EL (cell line): ENCODE measurements at regions not wholly inside any gene's neighbourhood (a gene's known extent, or its start where the extent isn't known, plus 50 kb on each side); places are given as distances from the start of the nearest gene placed in this dataset.
A peak's percentile ranks its signal among the peaks of the same experiment; 100 is the strongest.

Source experiments
- DNase-seq: peaks from one replicate; pipeline ENCODE4 v3.0.0-alpha.2; 2016

DNA sequence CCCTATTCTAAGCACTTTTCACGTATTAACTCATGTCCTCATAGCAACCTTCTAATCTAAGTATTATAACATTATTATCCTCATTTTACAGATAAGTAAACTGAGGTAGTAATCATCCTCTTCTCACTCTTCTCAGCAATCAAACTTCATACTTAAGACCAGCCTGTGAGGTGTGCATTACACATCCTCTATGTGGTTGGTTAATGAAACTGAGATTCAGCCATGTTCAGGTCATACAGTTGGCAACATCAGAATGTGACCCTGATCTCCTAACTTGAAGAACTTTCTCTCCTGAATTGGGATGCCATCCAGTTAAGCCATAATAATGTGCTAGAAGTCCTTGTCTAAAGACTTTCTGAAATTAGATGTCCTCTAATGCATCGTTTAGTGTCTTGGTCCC lies 275.1 kb upstream of the ANKRD55 start:
- no peak for DNase-seq

DNA sequence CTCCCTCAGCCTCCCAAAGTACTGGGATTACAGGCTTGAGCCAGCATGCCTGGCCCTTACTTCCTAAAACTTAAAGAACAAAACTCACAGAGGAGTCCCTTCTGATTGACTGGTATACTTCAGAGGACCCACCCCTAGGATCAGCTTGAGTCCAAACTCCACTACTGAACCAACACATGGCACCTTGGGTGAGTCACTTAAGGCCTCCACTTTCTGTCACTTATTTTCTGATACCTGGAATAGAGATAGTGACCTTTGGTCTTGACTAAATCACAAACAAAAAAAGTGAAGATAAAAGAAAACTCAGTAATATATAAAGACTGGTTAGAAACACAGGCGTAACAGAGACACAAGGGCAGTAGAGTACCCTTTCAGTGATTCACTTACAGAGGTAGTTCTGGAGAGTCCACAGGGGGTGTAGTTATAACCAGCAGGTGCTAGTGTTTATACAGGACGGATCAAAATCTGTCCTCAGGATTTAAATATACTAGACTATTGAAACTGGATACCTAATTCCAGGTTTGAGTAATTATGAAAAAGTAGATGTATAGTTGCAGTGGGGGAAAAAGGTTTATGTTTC lies 274.3 kb upstream of the ANKRD55 start:
- DNase-seq = no peak

DNA sequence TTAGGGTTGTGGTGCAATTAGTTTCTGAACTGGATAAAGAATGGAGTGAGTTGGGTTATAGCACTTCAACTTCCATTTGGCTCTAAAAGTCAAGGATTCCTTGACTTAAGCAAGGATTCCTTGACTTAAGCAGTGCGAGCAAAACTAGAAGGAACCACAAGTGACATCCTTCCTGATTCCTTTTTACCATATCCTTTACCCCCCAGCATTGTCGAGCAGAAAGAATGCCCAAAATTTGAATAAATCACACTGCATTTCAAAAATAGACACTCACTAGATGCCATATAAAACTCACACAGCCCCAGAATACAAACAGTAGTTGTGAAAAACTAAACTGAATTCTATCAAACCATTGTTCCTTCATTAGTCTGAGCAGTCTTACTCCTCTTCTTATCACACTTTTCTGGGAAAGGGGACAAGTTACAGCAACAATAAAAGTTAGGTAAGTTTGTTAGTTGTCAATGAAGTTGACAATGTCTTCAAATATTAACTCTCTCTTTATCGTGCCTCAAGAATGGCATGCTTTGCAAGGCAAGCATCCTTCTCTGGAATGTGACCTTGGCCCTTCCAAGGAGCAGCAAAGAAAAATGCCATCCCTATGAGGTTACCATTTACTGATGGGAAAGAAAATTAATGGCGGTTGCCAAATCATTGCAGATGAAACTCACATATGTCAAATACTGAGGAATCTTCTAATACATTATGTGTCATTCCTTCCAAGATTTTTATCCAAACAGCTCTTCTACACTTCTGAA lies 273.3 kb upstream of the ANKRD55 start:
- DNase-seq = peak; percentile 91

DNA sequence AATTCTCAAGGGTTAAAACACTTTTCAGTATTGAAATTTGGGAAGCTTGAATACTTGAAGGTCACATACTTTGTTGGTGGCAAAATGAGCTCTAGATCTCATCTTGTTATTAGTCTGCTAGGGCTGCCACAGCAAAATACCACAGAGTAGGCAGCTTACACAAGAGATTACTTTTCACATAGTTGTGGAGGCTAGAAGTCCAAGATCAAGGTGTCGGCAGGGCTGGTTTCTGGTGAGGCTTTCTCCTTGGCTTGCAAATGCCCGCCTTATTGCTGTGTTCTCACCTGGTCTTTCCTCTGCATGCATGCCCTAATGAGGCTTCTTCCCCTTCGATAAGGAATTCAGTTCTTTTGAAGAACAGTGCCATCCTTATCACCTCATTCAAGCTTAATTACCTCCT lies 270.8 kb upstream of the ANKRD55 start:
- DNase-seq = no peak

DNA sequence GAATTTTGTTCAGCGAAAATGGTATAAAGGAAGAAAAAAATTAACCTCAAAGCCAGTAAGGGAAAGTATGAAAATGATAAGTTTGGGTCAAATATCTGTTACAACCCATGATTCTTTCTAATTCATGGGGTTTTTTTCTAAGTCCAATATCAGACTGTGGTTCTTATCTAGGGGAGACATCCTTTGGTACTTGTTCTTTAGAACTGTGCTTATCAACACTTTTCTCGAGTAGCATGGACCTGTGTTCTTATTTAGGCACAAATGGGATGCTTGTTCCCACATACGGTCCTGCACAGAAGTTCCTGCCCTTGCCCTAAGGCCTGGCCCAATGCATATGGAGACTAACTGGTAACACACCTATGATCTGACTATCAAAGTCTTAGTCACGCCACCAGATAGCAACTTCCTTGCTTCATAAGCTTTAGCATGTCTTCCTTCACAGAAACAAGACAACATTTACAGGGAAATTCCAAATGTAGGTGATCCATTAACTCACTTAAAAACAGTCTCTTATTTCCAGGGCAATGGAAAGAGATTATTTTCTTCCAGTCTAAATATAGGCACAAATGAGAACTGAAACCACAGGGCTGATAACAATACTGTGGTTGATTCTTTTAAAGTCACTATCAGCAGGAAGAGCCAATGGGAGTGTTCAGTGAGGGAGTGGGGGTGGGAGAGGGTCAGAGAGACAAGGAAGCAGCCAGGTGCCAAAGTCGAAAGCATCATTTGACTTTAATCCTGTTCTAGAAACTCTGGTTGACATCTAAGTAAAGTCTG lies 268.8 kb upstream of the ANKRD55 start:
- DNase-seq = no peak

DNA sequence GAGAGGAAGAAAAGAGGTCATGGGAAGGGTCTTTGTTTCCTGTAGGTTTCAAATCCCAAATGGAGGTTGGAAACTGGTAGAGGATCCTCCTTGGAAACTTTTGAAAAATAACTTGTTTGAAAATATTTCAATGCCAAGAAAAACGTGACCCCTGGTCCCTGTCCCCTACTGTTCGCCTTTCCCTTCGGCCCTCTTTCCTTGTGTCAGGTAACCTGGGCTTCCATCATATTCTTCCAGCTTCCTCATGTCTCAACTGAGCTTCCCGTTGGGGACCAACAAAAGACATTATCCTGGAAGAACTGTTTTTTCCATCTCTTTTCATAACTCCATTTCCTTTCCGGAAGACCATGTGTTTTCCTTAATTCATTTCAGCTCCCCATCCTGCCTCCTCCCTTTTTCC lies 266.8 kb upstream of the ANKRD55 start:
- DNase-seq = no peak

DNA sequence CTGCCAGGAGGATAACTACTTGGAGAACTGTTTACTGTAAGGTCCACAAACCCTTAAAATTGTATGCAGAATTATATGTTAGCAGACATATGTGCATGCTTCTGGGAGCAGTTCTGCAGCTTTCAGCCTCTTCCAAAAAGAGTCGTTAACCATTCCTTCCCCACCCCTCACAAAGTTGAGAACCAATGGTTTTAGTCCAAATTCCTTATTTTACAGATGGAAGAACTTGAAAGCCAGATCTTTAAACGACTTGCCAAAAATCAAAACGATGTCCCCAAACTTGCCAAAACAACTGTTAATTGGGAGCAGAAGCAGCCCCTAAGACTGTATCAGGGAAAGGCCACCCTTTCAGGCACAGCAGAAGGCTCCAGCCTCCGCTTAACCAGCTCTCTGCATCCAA lies 266.4 kb upstream of the ANKRD55 start:
- no peak for DNase-seq

DNA sequence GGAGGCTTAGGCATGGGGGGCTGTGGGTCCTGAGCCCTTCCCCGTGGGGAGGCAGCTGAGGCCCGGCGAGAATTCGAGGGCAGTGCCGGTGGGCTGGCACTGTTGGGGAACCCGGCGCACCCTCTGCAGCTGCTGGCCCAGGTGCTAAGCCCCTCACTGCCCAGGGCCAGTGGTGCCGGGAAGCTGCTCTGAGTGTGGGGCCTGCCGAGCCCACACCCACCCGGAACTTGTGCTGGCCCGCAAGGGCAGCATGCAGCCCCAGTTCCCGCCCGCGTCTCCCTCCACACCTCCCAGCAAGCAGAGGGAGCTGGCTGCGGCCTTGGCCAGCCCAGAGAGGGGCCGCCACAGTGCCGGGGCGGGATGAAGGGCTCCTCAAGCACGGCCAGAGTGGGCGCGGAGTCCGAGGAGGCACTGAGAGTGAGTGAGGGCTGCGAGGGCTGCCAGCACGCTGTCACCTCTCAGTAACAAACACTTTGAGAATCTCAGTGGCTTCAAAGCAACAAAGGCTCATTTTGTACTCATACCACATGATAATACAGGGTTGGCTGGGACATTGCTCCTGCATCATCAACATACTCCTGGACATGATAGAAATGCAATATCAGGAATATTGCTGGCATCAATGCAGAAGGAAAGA lies 265.7 kb upstream of the ANKRD55 start:
- DNase-seq = no peak

DNA sequence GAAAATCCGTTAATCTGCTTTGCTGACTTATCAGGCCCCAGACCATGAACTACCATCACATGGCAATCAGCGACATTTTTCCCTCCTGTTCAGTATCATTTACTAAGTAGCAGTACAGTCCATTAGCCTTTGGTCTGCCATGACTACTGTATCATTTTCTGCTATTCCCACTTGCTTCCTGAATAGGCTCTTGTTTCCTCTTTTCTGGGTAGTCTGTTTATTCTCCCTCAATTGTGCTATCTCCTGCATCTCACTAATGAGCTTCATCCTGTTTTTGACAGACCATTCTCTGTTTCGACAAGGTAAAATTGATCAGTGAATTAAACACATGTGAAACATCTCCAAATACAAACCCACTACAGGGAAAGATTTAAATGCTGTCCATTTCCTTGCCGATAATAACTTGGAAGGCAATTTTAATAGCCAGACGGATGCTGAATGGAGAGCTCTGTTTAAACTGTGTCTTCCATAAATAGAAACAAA lies 263.5 kb upstream of the ANKRD55 start:
- no peak for DNase-seq

DNA sequence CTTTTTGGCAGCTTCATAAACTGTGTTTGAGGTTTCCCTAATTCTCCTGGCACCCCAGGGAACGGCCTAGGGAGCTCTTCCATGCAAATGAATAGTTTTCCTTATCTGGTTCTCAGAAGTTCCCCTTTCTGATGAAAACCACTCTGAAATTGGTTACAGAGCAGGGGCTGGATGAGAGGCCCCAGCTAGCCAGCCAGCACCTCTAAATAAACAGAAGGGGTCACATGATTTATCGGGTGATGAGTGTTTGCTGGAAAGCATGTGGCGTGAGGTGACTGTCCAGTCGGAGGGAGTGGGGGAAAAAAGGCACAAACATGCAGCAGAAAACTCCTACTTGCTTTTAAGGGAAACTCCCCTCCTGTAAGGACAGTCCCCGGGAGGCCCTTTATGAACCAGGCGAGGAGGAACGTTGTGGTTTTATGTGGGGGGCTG lies 261.2 kb upstream of the ANKRD55 start:
- peak; percentile 48 for DNase-seq

DNA sequence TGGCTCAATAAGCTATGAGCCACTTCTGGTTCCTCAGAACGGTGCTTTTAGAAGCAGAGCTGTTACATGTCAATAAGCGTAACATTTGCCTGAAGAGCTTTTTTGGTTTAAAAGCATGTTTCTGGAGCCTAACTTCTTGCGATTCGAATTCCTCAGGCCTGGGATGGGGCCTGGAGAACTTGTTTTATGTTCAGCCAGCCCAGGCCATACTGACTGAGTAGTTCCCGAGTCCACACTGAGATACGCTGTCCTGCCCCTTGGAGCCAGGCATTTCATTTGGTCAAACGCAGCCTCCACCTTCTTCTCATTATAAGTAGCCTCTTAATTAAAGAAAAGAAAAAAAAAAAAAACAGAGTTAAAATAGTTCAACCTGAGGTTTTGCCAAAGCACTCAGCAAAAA lies 260.6 kb upstream of the ANKRD55 start:
- DNase-seq = no peak

DNA sequence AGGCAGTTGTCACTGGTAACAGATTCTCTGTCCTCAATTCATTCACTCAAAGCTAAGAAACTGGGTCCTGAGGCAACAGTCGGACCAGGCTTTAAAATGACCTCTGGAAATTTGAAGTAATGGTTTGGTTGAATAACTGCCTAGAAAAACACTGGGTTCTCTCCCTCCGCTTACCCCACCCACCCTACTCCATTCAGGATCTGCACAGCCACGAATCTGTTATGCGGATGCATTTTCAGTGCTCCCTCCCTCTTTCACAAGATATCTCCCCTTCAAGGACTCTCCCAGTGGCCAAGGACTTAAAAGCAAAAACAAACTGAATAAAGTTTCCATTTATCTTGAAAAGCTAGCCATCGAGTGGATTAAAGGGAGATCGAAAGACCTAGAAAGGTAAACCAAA lies 260.2 kb upstream of the ANKRD55 start:
- no peak for DNase-seq

DNA sequence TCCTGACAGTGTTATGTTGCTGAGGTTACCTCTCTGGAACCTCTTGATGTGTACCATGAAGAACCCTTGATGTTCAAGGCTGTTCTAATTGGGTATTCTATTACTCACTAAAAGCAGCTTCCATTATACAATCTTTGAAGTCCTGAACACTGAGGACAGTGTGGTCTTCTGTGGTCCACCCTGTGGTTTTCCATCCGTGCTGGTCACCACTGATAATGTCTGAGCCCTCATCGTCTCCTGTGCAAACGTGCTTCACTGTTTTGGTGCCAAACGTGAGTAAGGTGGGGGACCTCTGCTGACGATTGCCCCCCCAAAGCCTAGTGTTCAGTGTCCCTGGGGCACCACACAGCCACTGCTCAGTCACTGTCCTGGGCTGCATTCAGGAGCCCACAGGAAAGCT lies 259.7 kb upstream of the ANKRD55 start:
- no peak for DNase-seq

DNA sequence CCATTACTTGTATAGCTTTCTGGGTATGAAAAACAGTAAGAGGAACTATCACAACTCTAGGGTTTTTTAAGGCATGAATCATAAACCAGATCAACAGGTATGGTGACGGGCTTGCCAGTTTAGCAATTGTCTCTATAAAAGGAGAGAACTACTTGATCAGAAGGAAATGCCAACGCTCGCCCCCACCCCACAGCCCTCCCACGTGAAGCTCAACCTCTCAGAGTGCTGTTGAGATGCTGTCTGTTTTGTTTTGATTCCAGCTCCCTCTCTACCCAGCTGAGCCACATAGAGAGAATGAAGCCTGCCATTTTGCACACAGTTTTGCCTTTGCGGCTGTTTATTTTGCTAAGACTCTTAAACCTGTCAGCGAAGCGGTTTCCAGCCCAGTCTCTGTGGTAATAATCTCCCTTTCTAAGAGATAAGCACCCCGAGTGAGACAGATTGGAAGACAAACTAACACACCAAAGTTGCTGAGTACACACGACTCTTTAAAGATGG lies 257.9 kb upstream of the ANKRD55 start:
- DNase-seq = no peak

DNA sequence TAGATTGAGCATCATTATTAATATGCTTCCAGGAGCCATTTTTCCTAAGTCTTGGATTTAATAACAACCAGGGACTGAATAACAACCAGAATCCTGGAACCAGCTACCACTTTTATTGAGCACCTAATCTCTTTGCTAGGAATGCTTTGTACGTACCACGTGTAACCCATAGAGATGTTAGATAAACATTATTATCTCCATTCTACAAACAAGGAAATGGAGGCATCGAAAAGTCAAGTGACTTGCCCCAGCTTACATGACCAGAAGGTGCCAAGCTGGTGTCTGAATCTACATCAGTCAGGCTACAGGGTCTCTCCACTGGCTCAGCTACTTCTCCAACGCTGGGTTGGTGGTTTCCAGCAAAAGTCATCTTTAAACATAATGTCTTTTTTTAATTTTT lies 256.1 kb upstream of the ANKRD55 start:
- no peak for DNase-seq

DNA sequence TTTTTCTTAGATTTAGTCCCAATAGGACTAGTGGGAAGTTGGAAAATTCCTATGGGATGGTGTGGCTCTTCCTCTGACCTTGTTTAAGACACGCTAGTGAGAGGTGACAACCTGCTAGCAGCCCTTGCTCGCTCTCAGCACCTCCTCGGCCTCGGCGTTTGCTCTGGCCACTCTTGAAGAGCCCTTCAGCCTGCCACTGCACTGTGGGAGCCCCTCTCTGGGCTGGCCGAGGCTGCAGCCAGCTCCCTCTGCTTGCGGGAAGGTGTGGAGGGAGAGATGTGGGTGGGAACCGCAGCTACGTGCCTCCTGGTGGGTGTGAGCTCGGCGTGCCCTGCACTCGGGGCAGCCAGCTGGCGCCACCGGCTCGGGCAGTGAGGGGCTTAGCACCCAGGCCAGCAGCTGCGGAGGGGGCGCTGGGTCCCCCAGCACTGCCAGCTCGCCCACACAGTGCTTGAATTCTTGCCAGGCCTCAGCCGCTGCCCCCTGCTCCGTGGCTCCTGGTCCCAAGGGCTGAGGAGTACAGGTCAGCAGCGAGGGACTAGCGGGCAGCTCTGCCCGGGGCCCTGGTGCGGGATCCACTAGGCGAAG lies 254.5 kb upstream of the ANKRD55 start:
- no peak for DNase-seq

DNA sequence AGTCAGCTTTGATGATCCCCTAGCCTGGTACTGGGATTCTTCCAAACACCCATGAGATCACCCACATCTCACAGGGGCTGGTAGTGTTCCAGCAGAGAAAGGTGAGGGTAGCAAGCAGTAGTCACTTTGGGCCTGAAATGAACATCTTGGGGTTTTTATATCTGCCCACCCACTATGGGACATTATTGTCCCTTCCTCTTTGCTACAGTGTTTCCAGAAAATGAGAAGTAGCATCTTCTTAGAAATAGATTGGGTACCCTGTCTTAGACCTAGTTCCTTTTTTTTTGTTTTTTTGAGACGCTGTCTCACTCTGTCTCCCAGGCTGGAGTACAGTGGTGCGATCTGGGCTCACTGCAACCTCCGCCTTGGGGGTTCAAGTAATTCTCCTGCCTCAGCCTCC lies 249.2 kb upstream of the ANKRD55 start:
- DNase-seq = no peak

DNA sequence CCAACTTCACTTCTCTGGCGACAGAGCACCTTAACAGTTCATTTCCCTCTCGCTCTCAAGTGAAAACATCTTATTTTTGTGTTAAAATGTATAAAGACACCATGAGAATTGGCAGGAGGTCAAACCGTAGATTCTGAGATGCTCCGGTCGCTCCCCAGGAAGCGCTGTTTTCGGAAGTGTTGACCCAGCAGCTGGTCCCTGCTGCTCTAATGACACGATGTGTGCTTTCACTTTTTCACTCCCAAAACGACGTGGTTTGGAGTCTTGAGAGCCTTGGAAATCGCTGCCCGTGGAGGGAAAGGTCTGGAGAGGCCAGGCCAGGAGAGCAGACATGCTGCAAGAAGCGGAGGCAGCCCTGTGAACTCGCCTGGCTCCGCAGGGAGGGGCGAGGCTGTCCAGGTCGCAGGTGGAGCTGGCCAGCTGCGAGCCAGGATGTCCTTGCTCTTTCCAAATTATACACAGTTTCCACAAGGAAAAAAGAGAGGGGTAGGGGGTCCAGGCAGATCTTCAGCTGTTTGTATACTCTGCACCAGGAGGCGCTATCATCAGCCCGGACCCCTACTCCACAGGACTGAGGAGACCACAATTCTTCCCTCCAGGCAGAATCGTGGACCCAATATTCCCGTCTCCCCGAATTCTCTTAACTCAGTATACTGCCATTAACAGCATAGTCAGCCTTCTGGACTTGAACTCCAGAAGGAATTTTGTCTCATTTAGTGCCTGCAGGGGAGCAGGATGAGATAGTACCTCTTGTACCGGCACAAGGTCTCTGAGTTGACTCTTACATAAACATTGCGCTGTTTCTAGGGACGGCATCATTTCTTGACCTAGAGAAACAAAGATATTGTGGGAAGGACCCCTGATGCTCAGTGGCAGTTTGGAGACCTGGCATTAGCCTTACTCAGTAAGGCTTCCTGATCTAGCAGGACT lies 248.6 kb upstream of the ANKRD55 start:
- peak; percentile 55 for DNase-seq

DNA sequence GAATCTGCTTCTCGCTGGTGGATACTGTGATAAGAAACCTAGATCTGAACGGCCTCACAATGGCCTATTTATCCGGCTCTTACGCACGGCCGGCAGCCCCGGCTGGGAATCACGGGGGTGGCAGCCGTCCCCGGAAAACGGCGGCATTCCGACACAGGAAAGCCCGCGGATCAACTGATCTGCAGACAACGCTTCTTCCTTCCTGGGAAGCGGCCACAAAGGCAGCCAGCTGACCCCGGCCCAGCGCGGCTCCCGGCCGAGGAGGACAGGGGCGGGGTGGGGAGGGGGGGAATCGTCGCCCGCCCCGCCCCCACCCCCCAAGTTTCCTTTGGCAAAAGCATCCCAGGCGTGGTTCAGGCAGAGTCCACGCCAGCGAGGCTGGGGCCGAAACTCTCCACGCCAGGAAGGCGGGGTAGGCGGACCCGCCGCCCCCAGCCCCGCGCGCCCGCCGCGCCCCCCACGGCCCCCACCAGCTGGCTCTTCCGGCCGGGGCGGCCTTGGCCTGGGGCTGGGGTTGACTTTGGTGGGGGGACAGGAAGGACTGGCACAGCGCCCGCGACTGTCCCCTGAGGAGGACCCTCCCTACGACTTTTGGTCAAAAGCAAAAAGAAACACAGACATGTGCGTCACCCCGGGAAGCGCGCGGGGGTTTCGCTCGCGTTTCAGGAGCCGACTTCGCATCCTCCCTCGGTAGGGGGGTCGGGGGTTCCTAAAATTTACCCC lies 247.7 kb upstream of the ANKRD55 start:
- peak; percentile 71 for DNase-seq

DNA sequence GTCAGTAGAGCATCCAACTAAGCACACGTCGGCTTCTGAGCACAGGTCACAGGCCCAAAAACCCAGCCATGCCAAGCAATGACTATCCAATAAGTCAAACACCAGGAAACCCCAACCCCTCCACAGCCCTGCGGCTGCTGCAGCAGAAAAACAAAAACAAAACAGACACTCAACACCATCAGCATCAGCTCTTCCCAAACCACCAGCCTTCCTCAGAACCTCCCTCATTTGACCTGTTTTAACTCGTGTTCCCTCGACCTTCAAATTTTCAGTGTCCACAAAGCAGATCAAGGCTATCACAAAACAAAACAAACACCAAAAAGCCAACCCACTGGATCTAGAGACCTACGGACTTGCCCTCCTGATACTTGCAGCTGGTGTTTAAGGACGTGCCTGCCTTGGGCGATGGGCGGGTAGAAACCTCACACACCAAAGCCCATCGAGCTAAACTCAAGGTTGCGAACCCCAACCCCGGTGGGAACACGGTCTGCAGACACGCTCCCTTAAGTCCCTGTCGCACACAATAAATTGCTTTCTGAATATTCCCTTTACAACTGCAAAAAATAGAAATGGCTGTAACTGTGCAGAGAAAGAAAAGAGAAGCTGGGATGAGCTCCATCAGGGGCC lies 247.1 kb upstream of the ANKRD55 start:
- DNase-seq = peak; percentile 25

DNA sequence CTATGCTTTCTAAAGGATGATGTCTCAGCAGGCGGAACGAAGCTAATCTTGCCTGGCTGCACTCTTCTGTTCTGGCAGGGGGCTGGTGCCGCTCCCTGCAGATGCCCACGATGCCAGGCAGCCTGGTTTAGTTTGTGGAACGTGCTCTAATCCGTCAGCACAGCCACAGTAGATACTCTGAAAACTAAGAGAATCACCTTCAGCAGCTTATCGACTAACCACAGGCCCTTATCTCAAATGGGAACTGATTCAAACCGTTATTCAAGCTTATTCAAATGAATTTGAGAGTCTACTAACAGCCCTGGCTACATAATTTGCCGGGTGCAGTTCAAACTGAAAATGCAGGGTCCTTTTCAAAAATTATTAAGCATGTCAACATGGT lies 246.6 kb upstream of the ANKRD55 start:
- no peak for DNase-seq
